ENCODE measurements at regions not wholly inside any gene's neighbourhood (a gene's known extent, or its start where the extent isn't known, plus 50 kb on each side); places are given as distances from the start of the nearest gene placed in this dataset.

- H3K27me3 Mint-ChIP-seq: no peaks in the 10 kb centered on the region
- intact Hi-C loops (cut with micrococcal nuclease): no loop called here
- peaks cover 0 to 3% (median 3%) of the 10 kb centered on the region in 3 donors for H3K9me3 ChIP-seq (ENCODE audit: control extremely low read depth in 1 of 3, control insufficient read depth in 2 of 3, insufficient read depth in 1 of 3, low read length in 2 of 3)
These were observed 1952.6 kb upstream of the WWC1 start for GRCh38 chr5:166338801-166339200.

GRCh38 chr5:166340039-166340438 is 1951.4 kb upstream of the WWC1 start:
- Histone ChIP-seq H3K36me3 (replicated peaks in 1 of 2; ENCODE audit: control extremely low read depth in 1 of 2, control insufficient read depth in 1 of 2, extremely low read depth in 1 of 2, insufficient read depth in 2 of 2, low read length in 1 of 2) (no peaks in the 10 kb centered on the region), H3K4me2 (replicated peaks; ENCODE audit: low read depth, low read length, poor library complexity, severe bottlenecking) (no peak overlapping the region), H3K4me1 (ENCODE audit: control insufficient read depth in 2 of 2, insufficient read depth in 2 of 2, low read length in 2 of 2) (no peaks in the 10 kb centered on the region), H3K27ac (ENCODE audit: low read length in 2 of 2) (no peak overlapping the region), H3K27me3 (replicated peaks in 1 of 4; ENCODE audit: control extremely low read depth in 1 of 4, control insufficient read depth in 3 of 4, insufficient read depth in 4 of 4, low read length in 3 of 4) (no peaks in the 10 kb centered on the region), H4K20me1 (ENCODE audit: control insufficient read depth, insufficient read depth, low read length, poor library complexity, severe bottlenecking) (no peaks in the 10 kb centered on the region), H3K4me3 (ENCODE audit: control extremely low read depth in 1 of 5, extremely low read depth in 1 of 5, insufficient read depth in 1 of 5, low read depth in 2 of 5, low read length in 4 of 5) (no peak overlapping the region), H3K9ac (ENCODE audit: low read length) (no peak overlapping the region), H3K79me2 (ENCODE audit: control insufficient read depth, insufficient read depth, low read length) (no peaks in the 10 kb centered on the region), H3K9me3 (ENCODE audit: control extremely low read depth in 1 of 3, control insufficient read depth in 2 of 3, insufficient read depth in 1 of 3, low read length in 2 of 3) (peaks cover 0 to 3% (median 3%) of the 10 kb centered on the region in 3 donors), H2AFZ (ENCODE audit: insufficient read depth, low read depth, low read length, poor library complexity, severe bottlenecking) (no peak overlapping the region)
- ChIA-PET POLR2A (no interaction called here), CTCF (no interaction called here)
- DNase-seq (no peak), ATAC-seq (ENCODE audit: low read depth) (no peak)
- Mint-ChIP-seq H3K27me3 (no peaks in the 10 kb centered on the region), H3K9me3 (ENCODE audit: insufficient read depth) (peaks cover 5% of the 10 kb centered on the region), H3K4me3 (no peak overlapping the region), H3K4me1 (no peaks in the 10 kb centered on the region), H3K27ac (no peak overlapping the region)
- WGBS (ENCODE audit: insufficient coverage): no CpG with 5 or more reads among the region's 1 CpG
- TF ChIP-seq EZH2 (IDR thresholded peaks at IDR 0.05; ENCODE audit: borderline replicate concordance, insufficient read depth, low read depth, low read length, poor library complexity, severe bottlenecking): no peak
- no peak for TF ChIP-seq CTCF (IDR thresholded peaks at IDR 0.05)
- intact Hi-C loops (cut with micrococcal nuclease): no loop called here

More at GRCh38 chr5:166338801-166339200, 1952.6 kb upstream of the WWC1 start:
- POLR2A ChIA-PET: no interaction called here
- DNase-seq: no peak
- Mint-ChIP-seq H3K9me3 (ENCODE audit: insufficient read depth) (peaks cover 5% of the 10 kb centered on the region), H3K27ac (no peak overlapping the region), H3K4me3 (no peak overlapping the region), H3K4me1 (no peaks in the 10 kb centered on the region)
- Histone ChIP-seq H3K4me1 (ENCODE audit: control insufficient read depth in 2 of 2, insufficient read depth in 2 of 2, low read length in 2 of 2) (no peaks in the 10 kb centered on the region), H3K4me3 (ENCODE audit: control extremely low read depth in 1 of 5, extremely low read depth in 1 of 5, insufficient read depth in 1 of 5, low read depth in 2 of 5, low read length in 4 of 5) (no peak overlapping the region), H3K27me3 (replicated peaks in 1 of 4; ENCODE audit: control extremely low read depth in 1 of 4, control insufficient read depth in 3 of 4, insufficient read depth in 4 of 4, low read length in 3 of 4) (no peaks in the 10 kb centered on the region), H2AFZ (ENCODE audit: insufficient read depth, low read depth, low read length, poor library complexity, severe bottlenecking) (no peak overlapping the region), H4K20me1 (ENCODE audit: control insufficient read depth, insufficient read depth, low read length, poor library complexity, severe bottlenecking) (no peaks in the 10 kb centered on the region), H3K4me2 (replicated peaks; ENCODE audit: low read depth, low read length, poor library complexity, severe bottlenecking) (no peak overlapping the region), H3K9ac (ENCODE audit: low read length) (no peak overlapping the region), H3K36me3 (replicated peaks in 1 of 2; ENCODE audit: control extremely low read depth in 1 of 2, control insufficient read depth in 1 of 2, extremely low read depth in 1 of 2, insufficient read depth in 2 of 2, low read length in 1 of 2) (no peaks in the 10 kb centered on the region), H3K27ac (ENCODE audit: low read length in 2 of 2) (no peak overlapping the region), H3K79me2 (ENCODE audit: control insufficient read depth, insufficient read depth, low read length) (no peaks in the 10 kb centered on the region)
- TF ChIP-seq EZH2 (IDR thresholded peaks at IDR 0.05; ENCODE audit: borderline replicate concordance, insufficient read depth, low read depth, low read length, poor library complexity, severe bottlenecking) (no peak), CTCF (IDR thresholded peaks at IDR 0.05) (no peak)
- CTCF ChIA-PET: no interaction called here
- 100% methylated on average over 2 of the region's 6 CpGs for WGBS (ENCODE audit: insufficient coverage)
- no peak for ATAC-seq (ENCODE audit: low read depth)
